Liver (tissue), 3 donors: ENCODE measurements at regions not wholly inside any gene's neighbourhood (a gene's known extent, or its start where the extent isn't known, plus 50 kb on each side); places are given as distances from the start of the nearest gene placed in this dataset.

Experiments used
- NR2F2 ChIP-seq: IDR thresholded peaks from 2 replicates; pipeline ENCODE4 v1.6.1; 2016; ENCODE audit warnings: antibody characterized with exemption
- TAF1 ChIP-seq: conservative IDR thresholded peaks from 2 replicates; pipeline ENCODE4 v1.6.1; 2016; ENCODE audit warnings: antibody characterized with exemption, mild to moderate bottlenecking
- YY1 ChIP-seq: IDR thresholded peaks from 2 replicates; pipeline ENCODE4 v1.6.1; 2016; ENCODE audit warnings: antibody characterized with exemption, mild to moderate bottlenecking
- TF ChIP-seq, protein P1 (sequence below): fragments of 150-350 bp; IDR thresholded peaks from 2 replicates; pipeline ENCODE4 v1.5.1; 2017; ENCODE audit warnings: improper control_type of control experiment, low read depth, low read length; ENCODE audit not compliant: missing input control
- donor health status: healthy.
- donor health status: healthy.

DNA sequence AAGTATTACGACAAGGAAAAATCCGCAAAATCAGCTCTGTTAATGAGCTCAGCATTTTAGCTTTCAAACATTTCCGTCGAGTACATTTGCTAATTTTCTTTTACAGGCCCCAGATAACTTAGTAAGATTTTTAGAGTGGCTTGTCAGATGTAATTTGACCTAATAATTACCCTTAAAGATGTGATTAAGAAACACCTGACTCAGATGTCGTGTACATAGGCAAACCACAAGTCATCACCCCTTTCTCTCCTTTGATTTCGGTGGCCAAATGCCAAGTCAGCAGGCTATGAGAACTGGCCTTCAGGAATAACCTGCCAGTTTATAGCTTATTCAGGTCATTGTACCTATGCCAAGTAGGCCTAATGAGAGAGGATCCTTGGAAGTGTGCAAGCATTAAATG, 369.6 kb downstream of the PCDH7 start:
- TF ChIP-seq, protein P1, sequence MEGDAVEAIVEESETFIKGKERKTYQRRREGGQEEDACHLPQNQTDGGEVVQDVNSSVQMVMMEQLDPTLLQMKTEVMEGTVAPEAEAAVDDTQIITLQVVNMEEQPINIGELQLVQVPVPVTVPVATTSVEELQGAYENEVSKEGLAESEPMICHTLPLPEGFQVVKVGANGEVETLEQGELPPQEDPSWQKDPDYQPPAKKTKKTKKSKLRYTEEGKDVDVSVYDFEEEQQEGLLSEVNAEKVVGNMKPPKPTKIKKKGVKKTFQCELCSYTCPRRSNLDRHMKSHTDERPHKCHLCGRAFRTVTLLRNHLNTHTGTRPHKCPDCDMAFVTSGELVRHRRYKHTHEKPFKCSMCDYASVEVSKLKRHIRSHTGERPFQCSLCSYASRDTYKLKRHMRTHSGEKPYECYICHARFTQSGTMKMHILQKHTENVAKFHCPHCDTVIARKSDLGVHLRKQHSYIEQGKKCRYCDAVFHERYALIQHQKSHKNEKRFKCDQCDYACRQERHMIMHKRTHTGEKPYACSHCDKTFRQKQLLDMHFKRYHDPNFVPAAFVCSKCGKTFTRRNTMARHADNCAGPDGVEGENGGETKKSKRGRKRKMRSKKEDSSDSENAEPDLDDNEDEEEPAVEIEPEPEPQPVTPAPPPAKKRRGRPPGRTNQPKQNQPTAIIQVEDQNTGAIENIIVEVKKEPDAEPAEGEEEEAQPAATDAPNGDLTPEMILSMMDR, result no peak
- TF ChIP-seq TAF1 (no peak), YY1 (no peak), NR2F2 (no peak)
